Erythroblast (primary cell): ENCODE measurements at regions not wholly inside any gene's neighbourhood (a gene's known extent, or its start where the extent isn't known, plus 50 kb on each side); places are given as distances from the start of the nearest gene placed in this dataset.

ENCODE experiments used
- GATA1 ChIP-seq: IDR thresholded peaks from 2 replicates; pipeline ENCODE4 v1.6.1; 2011; ENCODE audit warnings: low read depth, mild to moderate bottlenecking, control low read depth, low read length, moderate library complexity
- POLR2A ChIP-seq: IDR thresholded peaks from 2 replicates; pipeline ENCODE4 v1.6.1; 2011; ENCODE audit warnings: mild to moderate bottlenecking, low read length

DNA sequence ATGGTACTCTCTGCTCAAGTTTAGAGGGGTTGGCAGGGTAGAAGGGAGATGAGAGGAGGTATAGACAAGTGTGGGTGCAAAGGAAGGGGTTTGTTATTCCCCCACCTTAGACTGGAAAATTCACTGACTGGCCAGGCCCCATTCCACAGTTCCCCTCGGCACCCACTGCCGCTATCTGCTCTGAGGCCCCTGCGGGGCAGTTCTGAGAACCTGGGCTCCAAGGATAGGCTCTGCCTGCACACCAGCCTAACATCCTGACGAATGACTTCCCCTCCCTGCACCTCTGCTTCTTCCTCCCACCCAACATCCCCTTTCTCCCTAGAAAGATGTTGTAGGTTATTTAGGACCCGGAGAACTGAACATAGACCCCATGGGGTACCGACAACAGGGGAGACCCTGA, 303.9 kb upstream of the HDAC4 start:
- no peak for TF ChIP-seq POLR2A
- no peak for TF ChIP-seq GATA1
